CD14-positive monocyte (primary cell): ENCODE measurements at regions not wholly inside any gene's neighbourhood (a gene's known extent, or its start where the extent isn't known, plus 50 kb on each side); places are given as distances from the start of the nearest gene placed in this dataset.

Source experiments
- DNase-seq, 3 donors: peaks; one replicate each; pipeline ENCODE4 v3.0.0-alpha.2; 2011 to 2022
- H2AFZ ChIP-seq: 2 replicates; pipeline ENCODE4 v1.6.0; 2012; ENCODE audit warnings: mild to moderate bottlenecking, low read depth, low read length, inconsistent platforms; ENCODE audit not compliant: insufficient read depth, poor library complexity, severe bottlenecking
- H3K27ac ChIP-seq, 2 donors: 1 replicate in 1 of 2; 2 replicates in 1 of 2; pipeline ENCODE4 v1.5.1; 2012 to 2013; ENCODE audit warnings: low read length in 2 of 2, control low read depth in 1 of 2, inconsistent platforms in 1 of 2, low read depth in 1 of 2, mild to moderate bottlenecking in 1 of 2
- H3K27me3 ChIP-seq, 2 donors: one replicate each; pipeline versions ENCODE4 v1.6.0 to v1.6.1; 2011 to 2013; ENCODE audit warnings: low read length in 2 of 2; ENCODE audit not compliant: control insufficient read depth in 2 of 2, insufficient read depth in 2 of 2
- H3K36me3 ChIP-seq, 2 donors: replicated peaks in 1 of 2; 1 replicate in 1 of 2; 2 replicates in 1 of 2; pipeline versions ENCODE4 v1.5.1 to v1.6.1; 2012 to 2013; ENCODE audit warnings: low read length in 2 of 2, control low read depth in 1 of 2, inconsistent platforms in 1 of 2, mild to moderate bottlenecking in 1 of 2; ENCODE audit not compliant: insufficient read depth in 2 of 2, control insufficient read depth in 1 of 2
- H3K4me1 ChIP-seq, 2 donors: 1 replicate in 1 of 2; 2 replicates in 1 of 2; pipeline versions ENCODE4 v1.5.1 to v1.6.1; 2012 to 2013; ENCODE audit warnings: low read length in 2 of 2, control low read depth in 1 of 2, inconsistent platforms in 1 of 2, mild to moderate bottlenecking in 1 of 2, moderate library complexity in 1 of 2; ENCODE audit not compliant: insufficient read depth in 2 of 2, control insufficient read depth in 1 of 2
- H3K4me2 ChIP-seq: replicated peaks from 2 replicates; pipeline ENCODE3; 2012; ENCODE audit warnings: low read length, moderate library complexity, mild to moderate bottlenecking; ENCODE audit not compliant: poor library complexity, severe bottlenecking; ENCODE audit errors: extremely low read depth
- H3K4me3 ChIP-seq, 3 experiments: fragments of 200-600 bp in 1 of 3; sonication (generic) in 1 of 3; replicated peaks in 1 of 3; 1 replicate in 2 of 3; 2 replicates in 1 of 3; pipeline ENCODE4 v1.5.1; 2011 to 2013; ENCODE audit warnings: low read length in 3 of 3, mild to moderate bottlenecking in 3 of 3, control low read depth in 2 of 3, low read depth in 2 of 3, inconsistent platforms in 1 of 3, moderate library complexity in 1 of 3
- H3K79me2 ChIP-seq: 2 replicates; pipeline ENCODE4 v1.6.0; 2012; ENCODE audit warnings: mild to moderate bottlenecking, control low read depth, inconsistent platforms, low read length, moderate library complexity; ENCODE audit not compliant: insufficient read depth
- H3K9ac ChIP-seq: 2 replicates; pipeline ENCODE4 v1.6.0; 2017; ENCODE audit warnings: low read length, mild to moderate bottlenecking; ENCODE audit not compliant: insufficient read depth, poor library complexity, severe bottlenecking
- H3K9me3 ChIP-seq, 2 donors: replicated peaks in 1 of 2; 1 replicate in 1 of 2; 2 replicates in 1 of 2; pipeline versions ENCODE4 v1.5.1 to v1.6.1; 2012 to 2013; ENCODE audit warnings: low read length in 2 of 2, control low read depth in 1 of 2; ENCODE audit not compliant: control insufficient read depth in 1 of 2, insufficient read depth in 1 of 2
- H4K20me1 ChIP-seq: 2 replicates; pipeline ENCODE4 v1.6.0; 2012; ENCODE audit warnings: mild to moderate bottlenecking, low read length, control low read depth, moderate library complexity; ENCODE audit not compliant: insufficient read depth
- H3K27ac Mint-ChIP-seq, 7 donors: one replicate each; pipeline ENCODE4 v1.8.0; 2020; ENCODE audit warnings: mild to moderate bottlenecking in 7 of 7, mixed read lengths in 7 of 7, moderate library complexity in 6 of 7, inconsistent platforms in 2 of 7
- H3K27me3 Mint-ChIP-seq, 3 donors: one replicate each; pipeline ENCODE4 v1.8.0; 2021 to 2022; ENCODE audit warnings: low read depth in 3 of 3, mild to moderate bottlenecking in 3 of 3, mixed read lengths in 3 of 3, moderate library complexity in 3 of 3, inconsistent platforms in 1 of 3
- H3K36me3 Mint-ChIP-seq, 2 donors: one replicate each; pipeline ENCODE4 v1.8.0; 2020; ENCODE audit warnings: mixed read lengths in 2 of 2, inconsistent platforms in 1 of 2, mild to moderate bottlenecking in 1 of 2
- H3K4me1 Mint-ChIP-seq: one replicate; pipeline ENCODE4 v1.8.0; 2020; ENCODE audit warnings: mild to moderate bottlenecking, mixed read lengths
- H3K4me3 Mint-ChIP-seq, 2 donors: one replicate each; pipeline ENCODE4 v1.8.0; 2020; ENCODE audit warnings: mild to moderate bottlenecking in 2 of 2, mixed read lengths in 2 of 2, moderate library complexity in 1 of 2
- H3K9me3 Mint-ChIP-seq, 7 donors: one replicate each; pipeline ENCODE4 v1.8.0; 2020 to 2022; ENCODE audit warnings: mixed read lengths in 7 of 7, mild to moderate bottlenecking in 6 of 7, moderate library complexity in 6 of 7, inconsistent platforms in 2 of 7
- WGBS: methylation state at CpG from one replicate; pipeline ENCODE4 v1.1.5; 2013; ENCODE audit warnings: missing lambda C conversion rate; ENCODE audit not compliant: insufficient coverage; 5-methylcytosine and 5-hydroxymethylcytosine counted together
- intact Hi-C, 2 donors: fragments of 100-400 bp; cut with micrococcal nuclease; formaldehyde crosslinking; loops; one replicate each; pipeline versions ENCODE4 v1.15.0 to v1.15.1; 2023
- TF ChIP-seq, protein P1 (sequence below): fragments of 200-600 bp; IDR thresholded peaks from one replicate; pipeline ENCODE4 v1.8.0; 2022; ENCODE audit warnings: antibody characterized with exemption, mild to moderate bottlenecking

GRCh38 chr21:19239696-19240095 is 836.1 kb upstream of the TMPRSS15 start:
- DNase-seq: no peak
- H3K36me3 Mint-ChIP-seq: no peaks in the 10 kb centered on the region
- Histone ChIP-seq H3K9ac (no peak overlapping the region), H3K9me3 (peaks cover 6 to 9% of the 10 kb centered on the region in 2 donors), H3K36me3 (no peaks in the 10 kb centered on the region), H3K79me2 (no peaks in the 10 kb centered on the region), H3K27ac (no peak overlapping the region), H3K4me2 (no peak overlapping the region), H4K20me1 (no peaks in the 10 kb centered on the region), H3K4me1 (no peaks in the 10 kb centered on the region), H3K27me3 (no peaks in the 10 kb centered on the region), H3K4me3 (no peak overlapping the region), H2AFZ (no peak overlapping the region)
- peaks cover 1 to 13% (median 4%) of the 10 kb centered on the region in 7 donors for H3K9me3 Mint-ChIP-seq
- no peak overlapping the region for H3K4me3 Mint-ChIP-seq
- no CpG with 5 or more reads among the region's 1 CpG for WGBS
- no peaks in the 10 kb centered on the region for H3K4me1 Mint-ChIP-seq
- no peaks in the 10 kb centered on the region for H3K27me3 Mint-ChIP-seq
- TF ChIP-seq, protein P1, sequence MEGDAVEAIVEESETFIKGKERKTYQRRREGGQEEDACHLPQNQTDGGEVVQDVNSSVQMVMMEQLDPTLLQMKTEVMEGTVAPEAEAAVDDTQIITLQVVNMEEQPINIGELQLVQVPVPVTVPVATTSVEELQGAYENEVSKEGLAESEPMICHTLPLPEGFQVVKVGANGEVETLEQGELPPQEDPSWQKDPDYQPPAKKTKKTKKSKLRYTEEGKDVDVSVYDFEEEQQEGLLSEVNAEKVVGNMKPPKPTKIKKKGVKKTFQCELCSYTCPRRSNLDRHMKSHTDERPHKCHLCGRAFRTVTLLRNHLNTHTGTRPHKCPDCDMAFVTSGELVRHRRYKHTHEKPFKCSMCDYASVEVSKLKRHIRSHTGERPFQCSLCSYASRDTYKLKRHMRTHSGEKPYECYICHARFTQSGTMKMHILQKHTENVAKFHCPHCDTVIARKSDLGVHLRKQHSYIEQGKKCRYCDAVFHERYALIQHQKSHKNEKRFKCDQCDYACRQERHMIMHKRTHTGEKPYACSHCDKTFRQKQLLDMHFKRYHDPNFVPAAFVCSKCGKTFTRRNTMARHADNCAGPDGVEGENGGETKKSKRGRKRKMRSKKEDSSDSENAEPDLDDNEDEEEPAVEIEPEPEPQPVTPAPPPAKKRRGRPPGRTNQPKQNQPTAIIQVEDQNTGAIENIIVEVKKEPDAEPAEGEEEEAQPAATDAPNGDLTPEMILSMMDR: no peak
- no peak overlapping the region for H3K27ac Mint-ChIP-seq
- intact Hi-C loops: no loop called here

- TF ChIP-seq, protein P1: no peak
- no peak overlapping the region for H3K27ac Mint-ChIP-seq
- 93% methylated on average over 19 of the region's 28 CpGs for WGBS
Observed at GRCh38 chr21:19244502-19245187, 841.1 kb upstream of the TMPRSS15 start.

More at GRCh38 chr21:19244502-19245187, 841.1 kb upstream of the TMPRSS15 start:
- Histone ChIP-seq H3K9ac (no peak overlapping the region), H3K4me2 (no peak overlapping the region), H3K27me3 (no peaks in the 10 kb centered on the region), H3K27ac (no peak overlapping the region), H3K36me3 (no peaks in the 10 kb centered on the region), H3K79me2 (no peaks in the 10 kb centered on the region), H4K20me1 (no peaks in the 10 kb centered on the region), H3K4me1 (no peaks in the 10 kb centered on the region), H3K4me3 (no peak overlapping the region), H2AFZ (no peak overlapping the region), H3K9me3 (peaks cover 21 to 25% of the 10 kb centered on the region in 2 donors)
- Mint-ChIP-seq H3K9me3 (peaks cover 5 to 25% (median 15%) of the 10 kb centered on the region in 7 donors), H3K4me1 (no peaks in the 10 kb centered on the region), H3K27me3 (peaks cover 0 to 3% (median 0%) of the 10 kb centered on the region in 3 donors), H3K36me3 (no peaks in the 10 kb centered on the region), H3K4me3 (no peak overlapping the region)
- no peak for DNase-seq
- intact Hi-C loops: no loop called here
